GM21447 (cell line): ENCODE measurements at regions not wholly inside any gene's neighbourhood (a gene's known extent, or its start where the extent isn't known, plus 50 kb on each side); places are given as distances from the start of the nearest gene placed in this dataset.
"Not testable (repeated sequence)": the region's sequence is repeated elsewhere in the genome, so short reads cannot be mapped to it uniquely, and the experiment has no call there.

Source experiments
- ATAC-seq: cut with Tn5 transposase; IDR thresholded peaks from one replicate; pipeline ENCODE4 v1.9.1; 2021; ENCODE audit not compliant: unreplicated experiment

DNA sequence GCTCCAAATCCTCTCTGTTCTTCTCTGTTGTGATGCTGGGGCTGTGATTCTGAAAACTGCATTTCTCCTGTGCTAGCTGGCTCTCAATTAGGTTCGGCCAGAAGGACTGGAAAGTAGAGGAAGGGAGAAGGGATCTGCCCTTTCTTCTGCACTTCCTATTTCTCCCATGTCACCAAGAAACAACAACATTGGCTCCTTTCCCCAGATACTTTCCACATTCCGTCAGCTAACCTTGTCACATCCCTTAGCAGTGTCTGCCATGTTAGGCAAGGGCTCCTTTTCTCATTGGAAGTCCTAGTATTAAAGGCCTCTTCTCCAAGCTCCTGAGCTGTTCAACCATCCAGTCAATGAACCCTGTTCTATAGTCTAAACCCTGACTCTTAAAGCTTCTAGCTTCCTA is 171.1 kb downstream of the ZNF621 start:
- no peak for ATAC-seq

DNA sequence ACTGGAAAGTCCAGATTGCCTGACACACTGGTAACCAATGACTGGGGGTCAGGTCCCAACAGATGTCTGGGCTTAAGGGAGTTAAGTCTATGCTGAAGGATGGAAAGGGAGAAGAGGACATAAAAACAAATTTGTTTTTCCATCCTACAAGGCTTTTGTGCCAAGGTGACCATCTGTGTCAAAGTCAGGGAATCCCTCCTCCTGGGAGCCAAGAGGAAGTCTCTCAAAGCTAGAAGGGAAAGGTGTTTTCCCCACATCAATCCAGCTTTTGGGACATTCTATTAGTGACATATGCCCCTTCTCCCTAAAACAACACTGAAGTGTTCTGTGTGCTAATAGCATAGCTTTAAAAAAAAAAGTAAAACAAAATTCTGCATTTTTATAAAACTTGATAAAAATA is 173.9 kb downstream of the ZNF621 start:
- not testable (repeated sequence) for ATAC-seq

DNA sequence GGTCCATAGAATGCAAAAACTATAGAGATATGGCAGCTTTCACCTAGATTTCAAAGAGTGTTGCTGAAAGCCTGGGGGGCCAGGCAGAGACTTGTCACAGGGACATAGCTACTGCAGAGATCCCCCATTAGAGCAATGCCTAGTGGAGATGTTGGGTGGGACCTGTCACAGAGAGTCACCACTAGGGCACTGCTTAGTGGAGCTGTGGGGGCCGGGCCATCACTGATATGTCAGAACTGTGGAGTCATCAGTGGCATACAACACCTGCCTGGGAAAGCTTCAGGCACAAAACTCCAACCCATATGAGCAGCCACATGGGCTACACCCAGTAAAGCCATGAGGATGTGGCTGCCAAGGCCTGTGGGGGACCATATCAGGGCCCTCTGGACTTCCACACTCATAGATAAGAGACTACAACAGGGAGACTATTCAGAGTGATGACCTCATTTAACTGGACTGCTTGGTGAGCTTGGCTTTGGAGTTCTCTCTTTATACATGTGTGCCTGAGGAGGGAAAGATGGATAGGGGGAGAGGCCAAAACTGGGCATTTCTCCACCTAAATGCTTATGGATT is 176.3 kb downstream of the ZNF621 start:
- ATAC-seq: no peak

DNA sequence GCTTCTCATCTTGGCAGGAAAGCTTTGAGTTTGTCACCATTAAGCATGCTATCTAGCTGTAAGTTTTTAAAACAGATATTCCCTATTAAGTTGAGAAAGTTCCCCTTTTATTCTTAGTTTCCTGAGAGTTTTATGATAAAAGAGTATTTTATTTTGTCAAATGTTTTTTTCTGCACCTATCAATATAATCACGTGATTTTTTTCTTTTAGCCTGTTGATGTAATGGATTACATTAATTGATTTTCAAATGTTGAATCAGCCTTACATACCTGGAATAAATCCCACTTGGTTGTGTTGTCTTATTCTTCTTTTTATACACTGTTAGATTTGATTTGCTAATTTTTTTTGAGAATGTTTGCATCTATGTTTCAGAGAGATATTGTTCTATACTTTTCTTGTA is 179.5 kb downstream of the ZNF621 start:
- ATAC-seq: no peak

GRCh38 chr3:40705663-40706062 is 180.9 kb downstream of the ZNF621 start:
- no peak for ATAC-seq

DNA sequence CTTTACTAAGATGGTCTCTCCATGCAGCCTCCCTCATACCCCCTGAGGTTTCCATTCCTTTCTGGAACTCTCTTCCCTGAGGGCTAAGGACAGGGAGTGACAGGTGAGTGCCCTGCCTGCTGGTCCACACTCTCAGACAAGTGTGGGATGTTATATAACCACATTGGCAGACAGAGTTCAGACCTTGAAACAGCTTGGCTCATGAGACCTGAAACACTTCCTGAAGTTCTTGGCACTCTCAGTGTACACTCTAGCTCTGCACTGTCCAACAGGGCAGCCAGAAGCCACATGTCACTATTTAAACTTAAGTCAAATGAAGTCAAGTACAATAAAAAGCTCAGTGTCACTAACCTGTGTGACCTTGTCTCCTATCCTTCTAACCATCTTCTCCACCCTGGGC is 188.5 kb downstream of the ZNF621 start:
- ATAC-seq: no peak

GRCh38 chr3:40713795-40714194 is 189.0 kb downstream of the ZNF621 start:
- ATAC-seq: peak; percentile 62

GRCh38 chr3:40714771-40715345 is 190.1 kb downstream of the ZNF621 start:
- ATAC-seq: no peak

DNA sequence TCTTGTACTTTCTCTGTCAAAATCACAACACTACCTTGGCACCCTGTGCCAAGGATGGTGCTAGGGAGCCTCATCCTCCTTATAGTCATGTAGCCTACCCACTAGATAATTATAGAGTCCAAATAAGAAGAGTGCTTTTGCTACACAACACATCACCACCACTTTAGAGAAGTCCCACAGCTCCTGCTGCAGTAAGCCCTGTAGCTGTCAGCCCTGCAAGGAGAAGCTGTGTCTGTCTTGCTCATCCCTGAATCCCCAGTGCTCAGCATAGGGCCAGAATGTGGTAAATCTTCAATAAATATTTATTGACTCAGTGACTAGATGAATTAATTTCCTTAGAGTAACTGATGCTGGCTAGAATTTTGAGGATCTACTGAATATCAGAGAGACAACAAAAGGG is 190.8 kb downstream of the ZNF621 start:
- no peak for ATAC-seq

GRCh38 chr3:40717471-40717870 is 192.7 kb downstream of the ZNF621 start:
- ATAC-seq: no peak

DNA sequence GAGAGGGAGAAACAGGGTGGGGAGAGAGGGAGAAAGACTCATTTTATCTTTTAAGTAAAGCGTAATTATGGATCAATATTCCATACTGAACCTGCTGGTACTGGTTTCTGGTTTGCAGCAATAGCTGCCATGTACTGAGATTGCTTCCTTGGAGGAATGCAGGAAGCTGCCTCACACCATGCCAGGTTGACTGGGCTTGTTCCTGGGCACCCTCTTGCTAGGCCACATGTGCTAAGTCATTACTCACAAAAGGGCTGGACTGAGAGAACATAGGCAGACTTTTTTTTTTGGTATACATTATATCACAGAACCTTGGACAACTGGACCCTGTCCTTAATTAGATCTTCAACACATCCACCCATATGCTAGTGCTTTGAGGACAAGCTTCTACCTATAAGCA is 193.4 kb downstream of the ZNF621 start:
- no peak for ATAC-seq

DNA sequence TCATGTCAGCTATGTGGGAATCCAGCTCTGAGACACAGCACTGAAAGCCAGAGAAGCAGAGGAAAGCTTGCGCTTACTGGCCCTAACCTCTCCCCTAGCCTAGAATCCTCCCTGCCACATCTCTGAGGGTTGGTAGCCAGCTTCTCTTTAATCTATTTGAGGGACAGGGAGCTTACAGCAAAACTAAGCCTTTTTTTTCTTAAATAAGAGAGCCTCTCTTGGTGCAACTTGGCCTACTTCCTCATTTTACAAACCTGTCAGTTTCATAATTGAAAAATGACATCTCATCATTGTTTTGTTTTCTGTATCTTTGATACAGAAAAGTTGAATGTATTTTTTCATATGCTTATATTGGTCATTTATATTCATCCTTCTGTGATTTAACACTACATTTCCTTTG is 193.9 kb downstream of the ZNF621 start:
- ATAC-seq: peak; percentile 94

- no peak for ATAC-seq
Measured at GRCh38 chr3:40719660-40720287, 195.0 kb downstream of the ZNF621 start.

DNA sequence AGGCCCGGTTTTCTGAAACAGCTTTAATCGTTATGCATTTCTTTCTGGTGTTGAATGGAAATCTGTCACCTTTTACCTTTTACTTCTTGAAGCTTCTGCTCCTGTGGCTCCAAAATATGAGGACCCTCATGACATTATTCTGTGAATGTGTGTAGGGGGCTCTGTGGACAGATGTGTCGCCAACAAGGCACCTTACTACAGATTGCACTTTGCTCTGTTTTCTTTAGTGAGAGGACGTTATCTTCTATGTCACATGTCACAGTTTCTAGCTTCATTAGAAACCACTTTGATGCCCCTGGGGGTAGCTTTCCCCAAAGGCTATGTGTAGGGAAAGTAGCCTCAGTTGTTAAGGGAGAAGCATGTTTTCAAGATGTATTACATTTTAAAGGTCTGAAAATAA is 195.6 kb downstream of the ZNF621 start:
- no peak for ATAC-seq

DNA sequence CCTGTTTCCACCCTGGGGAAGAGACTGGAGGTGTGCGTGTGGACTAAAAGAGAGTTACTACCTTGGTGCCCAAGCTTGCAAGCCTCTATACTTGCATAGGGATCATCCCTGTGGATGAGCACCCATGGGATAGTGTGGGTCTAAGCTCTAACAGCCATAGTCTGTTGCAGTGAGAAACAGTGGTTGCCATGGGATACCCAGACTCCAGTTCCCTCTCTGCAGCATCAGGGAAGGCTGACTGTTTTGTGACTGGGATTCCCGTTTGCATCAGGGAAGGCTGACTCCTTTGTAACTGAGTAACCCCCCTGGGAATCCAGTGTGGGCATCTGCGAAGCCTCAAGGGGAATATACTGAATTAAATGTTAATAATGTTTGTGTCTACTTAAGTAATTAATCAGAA is 196.1 kb downstream of the ZNF621 start:
- ATAC-seq: no peak

DNA sequence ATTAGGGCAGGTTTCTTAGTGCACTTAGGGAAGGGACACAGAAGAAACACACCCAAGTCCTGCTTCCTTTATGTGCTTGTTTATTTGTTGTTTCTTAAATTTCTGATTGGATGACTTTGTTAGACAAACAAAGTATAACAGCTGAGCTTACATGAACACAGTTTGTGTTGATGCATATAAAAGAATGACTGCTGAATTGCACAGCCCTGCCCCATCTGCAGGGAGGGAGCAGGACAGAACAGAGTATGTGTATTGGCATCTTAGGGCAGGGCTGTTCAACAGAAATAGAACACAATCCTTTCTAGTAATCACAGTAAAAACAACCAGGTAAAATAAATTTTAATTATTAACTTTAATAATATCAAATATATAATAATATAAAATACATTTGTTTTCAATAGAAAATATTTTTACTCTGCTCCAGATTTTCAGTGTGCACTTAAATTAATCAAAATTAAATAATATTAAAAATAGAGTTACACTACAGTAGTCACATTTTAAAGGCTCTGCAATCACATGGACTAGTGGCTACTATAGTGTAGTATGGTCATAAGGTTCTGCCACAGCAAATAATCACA is 198.4 kb downstream of the ZNF621 start:
- ATAC-seq: no peak

DNA sequence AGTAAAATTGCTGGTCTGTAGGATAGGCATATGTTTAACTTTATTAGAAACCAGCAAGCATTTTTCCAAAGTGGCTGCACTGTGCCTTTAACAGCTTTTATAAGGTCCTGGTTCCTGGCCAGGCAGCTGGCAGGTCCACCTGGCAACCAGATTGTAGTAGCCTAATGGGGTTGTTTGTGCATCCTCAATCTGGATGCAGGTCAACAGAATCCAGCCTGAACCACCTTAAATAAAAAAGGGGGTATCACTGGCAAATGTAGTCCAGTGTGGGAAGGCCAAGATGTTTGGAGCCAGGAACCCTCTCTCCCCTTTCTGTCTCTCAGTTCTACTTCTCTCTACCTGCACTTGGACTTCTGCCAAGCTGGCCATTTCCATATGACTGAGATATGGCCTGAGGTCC is 200.3 kb downstream of the ZNF621 start:
- no peak for ATAC-seq

- ATAC-seq: no peak
Measured at GRCh38 chr3:40731445-40731844, 206.7 kb downstream of the ZNF621 start.

DNA sequence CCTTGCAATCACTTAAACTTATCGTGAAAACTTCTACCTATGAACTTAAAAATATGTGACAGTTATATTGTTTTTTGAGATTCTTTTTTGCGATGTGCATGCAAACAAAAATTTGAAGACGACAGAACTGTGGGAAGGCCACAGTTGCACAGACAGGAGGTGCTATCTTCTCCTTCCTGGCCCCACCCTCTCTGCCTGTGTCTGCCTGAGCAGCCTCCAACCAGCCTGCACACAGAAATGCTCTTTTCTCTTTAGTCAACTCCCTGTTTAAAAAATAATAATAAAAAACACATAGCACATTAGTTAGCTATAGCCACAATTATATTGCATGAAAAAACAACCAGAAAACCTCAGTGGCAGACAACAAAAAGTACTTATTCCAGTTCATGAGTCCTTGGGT is 212.2 kb downstream of the ZNF621 start:
- no peak for ATAC-seq

DNA sequence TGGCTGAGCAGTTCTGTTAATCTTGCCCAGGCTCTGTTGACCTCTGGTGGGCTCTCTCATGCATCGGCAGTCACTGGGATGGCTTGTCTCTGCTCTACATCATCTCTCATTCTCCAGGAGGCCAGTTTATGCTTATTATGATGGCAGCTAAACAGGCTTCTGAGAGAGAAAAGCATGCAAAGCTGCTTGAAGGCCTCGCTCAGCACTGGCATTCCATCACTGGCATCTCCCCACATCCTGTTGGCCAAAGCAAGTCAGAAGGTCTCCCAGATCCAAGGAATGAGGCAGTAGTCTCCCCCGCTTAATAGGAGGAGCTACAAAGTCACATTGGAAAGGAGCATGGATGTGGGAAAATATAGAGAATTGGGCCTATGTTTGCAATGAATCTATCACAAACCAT is 212.6 kb downstream of the ZNF621 start:
- no peak for ATAC-seq

DNA sequence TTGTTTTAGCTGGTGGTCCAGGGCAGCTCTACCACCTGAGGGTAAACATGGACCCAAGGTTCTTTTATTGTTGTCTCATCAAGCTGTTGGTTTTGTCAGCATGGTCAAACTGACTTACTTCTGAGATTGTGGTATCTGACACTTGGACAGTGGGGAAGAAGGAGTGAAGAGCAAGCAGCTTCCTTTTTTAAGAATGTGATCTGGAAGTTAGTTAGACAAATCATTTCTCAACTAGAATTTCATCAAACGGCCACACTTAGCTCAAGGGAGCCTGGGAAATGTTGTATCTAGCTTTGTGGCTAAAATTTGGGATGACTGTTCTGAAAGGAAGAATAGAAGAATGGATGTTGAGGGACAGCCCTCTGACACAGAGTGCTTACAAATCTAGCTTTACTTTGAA is 215.2 kb downstream of the ZNF621 start:
- ATAC-seq: no peak

GRCh38 chr3:40741729-40742128 is 217.0 kb downstream of the ZNF621 start:
- ATAC-seq: no peak
